Neural cell (in vitro differentiated cells): ENCODE measurements at regions not wholly inside any gene's neighbourhood (a gene's known extent, or its start where the extent isn't known, plus 50 kb on each side); places are given as distances from the start of the nearest gene placed in this dataset.

Experiments used
- H2AFZ ChIP-seq: fragments of 200-600, 300-800 bp; sonication (generic), shearing (Covaris generic); 2 replicates; pipeline ENCODE4 v1.6.0; 2014; ENCODE audit warnings: low read depth, mild to moderate bottlenecking, antibody characterized with exemption, low read length, moderate library complexity
- H3F3A ChIP-seq: fragments of 200-600 bp; shearing (Covaris generic); 2 replicates; pipeline ENCODE4 v1.6.1; 2016; ENCODE audit warnings: mild to moderate bottlenecking, moderate library complexity, mixed read lengths, antibody characterized with exemption, low read length; ENCODE audit not compliant: insufficient read depth, poor library complexity, severe bottlenecking
- H3K27ac ChIP-seq: fragments of 200-600, 300-800 bp; sonication (generic), shearing (Covaris generic); 2 replicates; pipeline ENCODE4 v1.5.1; 2014; ENCODE audit warnings: mild to moderate bottlenecking, low read length, moderate library complexity
- H3K27me3 ChIP-seq: fragments of 300-800, 200-600 bp; sonication (generic), shearing (Covaris generic); 2 replicates; pipeline ENCODE4 v1.6.0; 2014; ENCODE audit warnings: mild to moderate bottlenecking, low read depth, low read length, moderate library complexity; ENCODE audit not compliant: insufficient read depth
- H3K36me3 ChIP-seq: fragments of 300-800, 200-600 bp; sonication (generic), shearing (Covaris generic); 2 replicates; pipeline ENCODE4 v1.5.1; 2014; ENCODE audit warnings: mild to moderate bottlenecking, antibody characterized with exemption, low read length, moderate library complexity; ENCODE audit not compliant: insufficient read depth
- H3K4me2 ChIP-seq: fragments of 300-800, 200-600 bp; sonication (generic), shearing (Covaris generic); 2 replicates; pipeline ENCODE4 v1.6.0; 2014; ENCODE audit warnings: mild to moderate bottlenecking, low read length
- H3K4me3 ChIP-seq: fragments of 300-800, 200-600 bp; sonication (generic), shearing (Covaris generic); 2 replicates; pipeline ENCODE4 v1.5.1; 2014; ENCODE audit warnings: mild to moderate bottlenecking, low read length, moderate library complexity
- H3K79me2 ChIP-seq: fragments of 200-600 bp; shearing (Covaris generic); replicated peaks from 2 replicates; pipeline ENCODE4 v1.6.0; 2014; ENCODE audit warnings: mild to moderate bottlenecking, low read length, moderate library complexity; ENCODE audit not compliant: insufficient read depth
- H3K9ac ChIP-seq: fragments of 300-800, 200-600 bp; sonication (generic), shearing (Covaris generic); 2 replicates; pipeline ENCODE4 v1.6.1; 2016; ENCODE audit warnings: mild to moderate bottlenecking, low read length, mixed read lengths
- H3K9me2 ChIP-seq: fragments of 200-600 bp; shearing (Covaris generic); 2 replicates; pipeline ENCODE4 v1.6.1; 2016; ENCODE audit warnings: mild to moderate bottlenecking, low read length, mixed read lengths; ENCODE audit not compliant: insufficient read depth
- H3K9me3 ChIP-seq: fragments of 200-600, 300-800 bp; sonication (generic), shearing (Covaris generic); 2 replicates; pipeline ENCODE4 v1.6.1; 2016; ENCODE audit warnings: mild to moderate bottlenecking, mixed run types, low read length, moderate library complexity, mixed read lengths
- H4K20me1 ChIP-seq: fragments of 200-600 bp; shearing (Covaris generic); 2 replicates; pipeline ENCODE4 v1.6.1; 2016; ENCODE audit warnings: mild to moderate bottlenecking, mixed run types; ENCODE audit not compliant: insufficient read depth
- EP300 ChIP-seq: fragments of 450-650 bp; conservative IDR thresholded peaks from 2 replicates; pipeline ENCODE4 v1.6.1; 2014; ENCODE audit warnings: antibody characterized with exemption, mild to moderate bottlenecking, moderate library complexity; ENCODE audit not compliant: poor library complexity, severe bottlenecking
- MXI1 ChIP-seq: fragments of 450-650 bp; conservative IDR thresholded peaks from 2 replicates; pipeline ENCODE4 v1.6.1; 2014; ENCODE audit warnings: antibody characterized with exemption, mild to moderate bottlenecking; ENCODE audit not compliant: poor library complexity, severe bottlenecking
- POLR2AphosphoS5 ChIP-seq: IDR thresholded peaks from 2 replicates; pipeline ENCODE4 v1.6.1; 2012
- RAD21 ChIP-seq: fragments of 450-650 bp; conservative IDR thresholded peaks from 2 replicates; pipeline ENCODE4 v1.6.1; 2014; ENCODE audit warnings: antibody characterized with exemption, mild to moderate bottlenecking, moderate library complexity
- SMC3 ChIP-seq: fragments of 450-650 bp; conservative IDR thresholded peaks from 2 replicates; pipeline ENCODE4 v1.6.1; 2014; ENCODE audit warnings: antibody characterized with exemption, mild to moderate bottlenecking, moderate library complexity; ENCODE audit not compliant: poor library complexity
- TAF1 ChIP-seq: IDR thresholded peaks from 2 replicates; pipeline ENCODE4 v1.6.1; 2012; ENCODE audit warnings: low read depth
- TF ChIP-seq, protein P1 (sequence below): IDR thresholded peaks from 2 replicates; pipeline ENCODE4 v1.6.1; 2012; ENCODE audit warnings: borderline replicate concordance
- TF ChIP-seq, protein P2 (sequence below): fragments of 450-650 bp; IDR thresholded peaks from 2 replicates; pipeline ENCODE4 v1.5.1; 2014; ENCODE audit warnings: antibody characterized with exemption, mild to moderate bottlenecking, moderate library complexity; ENCODE audit not compliant: poor library complexity, severe bottlenecking

DNA sequence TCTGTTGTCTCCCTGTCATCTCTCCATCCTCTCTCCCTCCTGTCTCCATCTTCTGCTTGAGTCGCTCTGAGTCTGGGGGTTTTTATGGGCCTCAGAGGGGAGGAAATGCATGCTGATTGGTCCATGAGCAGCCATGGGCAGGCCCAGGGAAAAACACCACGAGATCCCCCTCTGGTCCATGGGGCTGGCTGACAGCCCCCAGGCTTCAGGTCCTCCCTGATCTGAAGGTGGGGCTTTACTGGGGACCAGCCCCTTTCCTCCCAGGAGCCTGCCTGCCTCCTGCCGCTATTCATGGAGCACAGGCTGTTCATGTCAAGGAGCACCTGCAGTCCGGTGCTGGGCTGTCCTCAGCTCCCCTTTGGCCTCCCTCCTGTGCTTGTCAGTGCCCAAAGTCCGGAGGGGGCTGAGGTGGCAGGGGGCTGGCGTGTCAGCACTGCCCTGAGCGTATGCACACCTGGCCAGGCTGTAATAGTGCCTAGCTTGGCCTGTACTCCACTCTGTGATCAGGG lies 59.6 kb upstream of the DLX2 start:
- Histone ChIP-seq H3K4me3 (no peak overlapping the region), H3K27me3 (no peaks in the 10 kb centered on the region), H3K9ac (no peak overlapping the region), H3K36me3 (no peaks in the 10 kb centered on the region), H4K20me1 (no peaks in the 10 kb centered on the region), H3F3A (no peaks in the 10 kb centered on the region), H3K27ac (no peak overlapping the region), H3K79me2 (no peaks in the 10 kb centered on the region), H3K9me2 (no peaks in the 10 kb centered on the region), H3K4me2 (no peak overlapping the region), H3K9me3 (no peaks in the 10 kb centered on the region), H2AFZ (no peak overlapping the region)
- no peak for TF ChIP-seq SMC3
- no peak for TF ChIP-seq POLR2AphosphoS5
- TF ChIP-seq EP300, result no peak
- TF ChIP-seq, protein P1, sequence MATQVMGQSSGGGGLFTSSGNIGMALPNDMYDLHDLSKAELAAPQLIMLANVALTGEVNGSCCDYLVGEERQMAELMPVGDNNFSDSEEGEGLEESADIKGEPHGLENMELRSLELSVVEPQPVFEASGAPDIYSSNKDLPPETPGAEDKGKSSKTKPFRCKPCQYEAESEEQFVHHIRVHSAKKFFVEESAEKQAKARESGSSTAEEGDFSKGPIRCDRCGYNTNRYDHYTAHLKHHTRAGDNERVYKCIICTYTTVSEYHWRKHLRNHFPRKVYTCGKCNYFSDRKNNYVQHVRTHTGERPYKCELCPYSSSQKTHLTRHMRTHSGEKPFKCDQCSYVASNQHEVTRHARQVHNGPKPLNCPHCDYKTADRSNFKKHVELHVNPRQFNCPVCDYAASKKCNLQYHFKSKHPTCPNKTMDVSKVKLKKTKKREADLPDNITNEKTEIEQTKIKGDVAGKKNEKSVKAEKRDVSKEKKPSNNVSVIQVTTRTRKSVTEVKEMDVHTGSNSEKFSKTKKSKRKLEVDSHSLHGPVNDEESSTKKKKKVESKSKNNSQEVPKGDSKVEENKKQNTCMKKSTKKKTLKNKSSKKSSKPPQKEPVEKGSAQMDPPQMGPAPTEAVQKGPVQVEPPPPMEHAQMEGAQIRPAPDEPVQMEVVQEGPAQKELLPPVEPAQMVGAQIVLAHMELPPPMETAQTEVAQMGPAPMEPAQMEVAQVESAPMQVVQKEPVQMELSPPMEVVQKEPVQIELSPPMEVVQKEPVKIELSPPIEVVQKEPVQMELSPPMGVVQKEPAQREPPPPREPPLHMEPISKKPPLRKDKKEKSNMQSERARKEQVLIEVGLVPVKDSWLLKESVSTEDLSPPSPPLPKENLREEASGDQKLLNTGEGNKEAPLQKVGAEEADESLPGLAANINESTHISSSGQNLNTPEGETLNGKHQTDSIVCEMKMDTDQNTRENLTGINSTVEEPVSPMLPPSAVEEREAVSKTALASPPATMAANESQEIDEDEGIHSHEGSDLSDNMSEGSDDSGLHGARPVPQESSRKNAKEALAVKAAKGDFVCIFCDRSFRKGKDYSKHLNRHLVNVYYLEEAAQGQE, result no peak
- TF ChIP-seq RAD21, result no peak
- TF ChIP-seq, protein P2, sequence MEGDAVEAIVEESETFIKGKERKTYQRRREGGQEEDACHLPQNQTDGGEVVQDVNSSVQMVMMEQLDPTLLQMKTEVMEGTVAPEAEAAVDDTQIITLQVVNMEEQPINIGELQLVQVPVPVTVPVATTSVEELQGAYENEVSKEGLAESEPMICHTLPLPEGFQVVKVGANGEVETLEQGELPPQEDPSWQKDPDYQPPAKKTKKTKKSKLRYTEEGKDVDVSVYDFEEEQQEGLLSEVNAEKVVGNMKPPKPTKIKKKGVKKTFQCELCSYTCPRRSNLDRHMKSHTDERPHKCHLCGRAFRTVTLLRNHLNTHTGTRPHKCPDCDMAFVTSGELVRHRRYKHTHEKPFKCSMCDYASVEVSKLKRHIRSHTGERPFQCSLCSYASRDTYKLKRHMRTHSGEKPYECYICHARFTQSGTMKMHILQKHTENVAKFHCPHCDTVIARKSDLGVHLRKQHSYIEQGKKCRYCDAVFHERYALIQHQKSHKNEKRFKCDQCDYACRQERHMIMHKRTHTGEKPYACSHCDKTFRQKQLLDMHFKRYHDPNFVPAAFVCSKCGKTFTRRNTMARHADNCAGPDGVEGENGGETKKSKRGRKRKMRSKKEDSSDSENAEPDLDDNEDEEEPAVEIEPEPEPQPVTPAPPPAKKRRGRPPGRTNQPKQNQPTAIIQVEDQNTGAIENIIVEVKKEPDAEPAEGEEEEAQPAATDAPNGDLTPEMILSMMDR, result no peak
- no peak for TF ChIP-seq TAF1

DNA sequence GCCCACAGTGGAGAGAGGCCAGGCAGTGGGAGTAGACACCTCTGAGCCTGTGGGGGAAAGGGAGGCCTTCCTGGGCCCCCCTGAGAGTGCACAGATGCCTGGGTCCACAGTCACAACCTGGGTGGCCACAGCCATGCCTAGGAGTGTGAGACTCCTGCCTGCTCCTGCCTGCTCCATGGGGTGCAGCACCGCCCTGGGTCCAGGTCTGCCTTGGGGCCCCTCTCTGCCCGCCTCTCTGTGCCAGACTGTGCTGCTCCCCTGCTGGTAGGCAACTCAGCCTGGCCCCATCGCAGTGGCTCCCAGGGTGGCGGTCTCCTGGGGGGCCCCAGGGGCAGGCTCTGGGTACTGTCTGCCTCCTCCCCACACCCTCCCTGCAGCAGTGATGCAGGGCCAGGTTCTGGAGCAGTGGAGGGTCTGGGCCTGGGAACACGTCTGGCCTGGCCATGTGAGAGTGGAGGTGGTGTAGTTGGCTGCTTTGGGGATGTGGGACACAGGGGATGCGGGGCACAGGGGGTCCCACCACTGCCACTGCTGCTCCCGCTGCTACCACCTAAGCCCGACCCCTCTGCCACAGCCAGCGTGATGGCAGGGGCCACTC lies 60.1 kb upstream of the DLX2 start:
- Histone ChIP-seq H3K9me3 (no peaks in the 10 kb centered on the region), H2AFZ (no peak overlapping the region), H3K4me3 (no peak overlapping the region), H3K9me2 (no peaks in the 10 kb centered on the region), H4K20me1 (no peaks in the 10 kb centered on the region), H3K27me3 (no peaks in the 10 kb centered on the region), H3K79me2 (no peaks in the 10 kb centered on the region), H3K27ac (no peak overlapping the region), H3K36me3 (no peaks in the 10 kb centered on the region), H3K9ac (no peak overlapping the region), H3K4me2 (no peak overlapping the region), H3F3A (no peaks in the 10 kb centered on the region)
- TF ChIP-seq RAD21 (no peak), EP300 (no peak), MXI1 (no peak)
- TF ChIP-seq, protein P1, result no peak
- TF ChIP-seq, protein P2, result no peak
